Choroid plexus epithelial cell (primary cell): ENCODE measurements at regions not wholly inside any gene's neighbourhood (a gene's known extent, or its start where the extent isn't known, plus 50 kb on each side); places are given as distances from the start of the nearest gene placed in this dataset.

Experiments
- DNase-seq: peaks from one replicate; pipeline ENCODE4 v3.0.0-alpha.2; 2010; ENCODE audit warnings: low read depth
- H3K4me3 ChIP-seq: 2 replicates; pipeline ENCODE4 v1.5.1; 2011; ENCODE audit warnings: low read depth, mild to moderate bottlenecking, control low read depth, low read length, moderate library complexity
- CTCF ChIP-seq: conservative IDR thresholded peaks from 2 replicates; pipeline ENCODE4 v1.5.1; 2011; ENCODE audit warnings: low read depth, mild to moderate bottlenecking, control low read depth, inconsistent platforms, low read length, moderate library complexity

GRCh38 chr18:66761166-66761565 is 157.3 kb upstream of the CDH19 start:
- no peak overlapping the region for H3K4me3 ChIP-seq
- no peak for DNase-seq
- no peak for TF ChIP-seq CTCF

- no peak for DNase-seq
- H3K4me3 ChIP-seq = no peak overlapping the region
- no peak for TF ChIP-seq CTCF
Measured at GRCh38 chr18:66760559-66760958, 156.7 kb upstream of the CDH19 start.

GRCh38 chr18:66759050-66759828 is 155.3 kb upstream of the CDH19 start:
- no peak overlapping the region for H3K4me3 ChIP-seq
- no peak for DNase-seq
- TF ChIP-seq CTCF = no peak

GRCh38 chr18:66757946-66758345 is 154.1 kb upstream of the CDH19 start:
- DNase-seq = no peak
- no peak overlapping the region for H3K4me3 ChIP-seq
- no peak for TF ChIP-seq CTCF

- no peak for TF ChIP-seq CTCF
- DNase-seq = no peak
- no peak overlapping the region for H3K4me3 ChIP-seq
Measured at GRCh38 chr18:66754335-66754734, 150.4 kb upstream of the CDH19 start.

GRCh38 chr18:66752733-66753132 is 148.8 kb upstream of the CDH19 start:
- H3K4me3 ChIP-seq = no peak overlapping the region
- TF ChIP-seq CTCF = no peak
- no peak for DNase-seq

- TF ChIP-seq CTCF = no peak
- DNase-seq = no peak
Measured at GRCh38 chr18:66749481-66750035, 145.7 kb upstream of the CDH19 start.

More at GRCh38 chr18:66749481-66750035, 145.7 kb upstream of the CDH19 start:
- H3K4me3 ChIP-seq = no peak overlapping the region
